K562 (cell line): ENCODE measurements at regions not wholly inside any gene's neighbourhood (a gene's known extent, or its start where the extent isn't known, plus 50 kb on each side); places are given as distances from the start of the nearest gene placed in this dataset.

Experiments
- ATAC-seq: fragments of 200-7000 bp; cut with Tn5 transposase; 3 replicates; pipeline ENCODE4 v1.9.1; 2020; ENCODE audit warnings: moderate library complexity
- BruUV-seq: library from RNA; stranded (reverse); fragments of 400-500 nt; replicated peaks from 2 replicates; lab custom pipeline; 2021; lab: Mats Ljungman, UMichigan
- CTCF ChIA-PET: fragments of 300-600 bp; formaldehyde crosslinking; extraction: SDS; loops from one replicate; lab custom pipeline; 2021; ENCODE audit warnings: low intra/inter-chr PET ratio; lab: Yijun Ruan, JAX
- POLR2A ChIA-PET: fragments of 300-600, 350-650 bp; sonication (Branson Sonifier 250); formaldehyde crosslinking; extraction: SDS; loops from one replicate; lab custom pipeline; 2021; ENCODE audit warnings: antibody characterized with exemption, inconsistent platforms; lab: Yijun Ruan, JAX
- DNase-seq, 4 experiments: peaks; one replicate each; pipeline versions ENCODE4 v3.0.0 to v3.0.0-alpha.2; 2011 to 2018; ENCODE audit warnings: low spot score in 3 of 4, mixed read lengths in 3 of 4; ENCODE audit errors: extremely low read depth in 1 of 4
- FAIRE-seq: peaks from 2 replicates; lab custom pipeline; 2011; peaks lifted over from hg19 to GRCh38; lab: Jason Lieb, UNC
- H2AFZ ChIP-seq: 2 replicates; pipeline ENCODE4 v1.6.0; 2011; ENCODE audit warnings: low read depth, low read length, control low read depth, inconsistent platforms
- H3K27ac ChIP-seq: fragments of 200-600 bp; 3 replicates; pipeline ENCODE4 v1.8.0; 2011; ENCODE audit warnings: low read depth, mild to moderate bottlenecking, control low read depth, inconsistent platforms, low read length, moderate library complexity, mixed read lengths; ENCODE audit errors: extremely low read depth
- H3K27me3 ChIP-seq, 2 experiments: fragments of 300-600 bp in 1 of 2; 2 replicates in 1 of 2; 3 replicates in 1 of 2; pipeline versions ENCODE4 v1.6.0 to v1.8.0; 2011; ENCODE audit warnings: inconsistent platforms in 2 of 2, low read length in 2 of 2, mild to moderate bottlenecking in 1 of 2, mixed read lengths in 1 of 2, moderate library complexity in 1 of 2; ENCODE audit not compliant: control insufficient read depth in 2 of 2, insufficient read depth in 2 of 2
- H3K36me3 ChIP-seq: fragments of 300-600 bp; 3 replicates; pipeline ENCODE4 v1.8.0; 2011; ENCODE audit warnings: mild to moderate bottlenecking, low read length, inconsistent platforms; ENCODE audit not compliant: control insufficient read depth, insufficient read depth
- H3K4me1 ChIP-seq, 2 experiments: fragments of 200-600 bp in 1 of 2; replicated peaks in 1 of 2; 2 replicates in 1 of 2; 3 replicates in 1 of 2; pipeline versions ENCODE4 v1.5.1 to v1.8.0; 2011; ENCODE audit warnings: inconsistent platforms in 2 of 2, low read length in 2 of 2, mild to moderate bottlenecking in 1 of 2, mixed read lengths in 1 of 2, moderate library complexity in 1 of 2; ENCODE audit not compliant: control insufficient read depth in 2 of 2, insufficient read depth in 2 of 2
- H3K4me2 ChIP-seq: 2 replicates; pipeline ENCODE4 v1.6.1; 2011; ENCODE audit warnings: low read length, control low read depth, inconsistent platforms, mixed read lengths; ENCODE audit not compliant: insufficient read depth
- H3K4me3 ChIP-seq: fragments of 200-600 bp; sonication (generic), shearing (Covaris generic); 2 replicates; pipeline ENCODE4 v1.5.1; 2016; ENCODE audit warnings: control low read depth, inconsistent platforms
- H3K79me2 ChIP-seq: fragments of 200-600 bp; 3 replicates; pipeline ENCODE4 v1.8.0; 2011; ENCODE audit warnings: low read length, inconsistent platforms; ENCODE audit not compliant: control insufficient read depth, insufficient read depth
- H3K9ac ChIP-seq, 2 experiments: 2 replicates each; pipeline versions ENCODE4 v1.6.0 to v1.6.1; 2011; ENCODE audit warnings: low read depth in 2 of 2, low read length in 2 of 2, control low read depth in 1 of 2, inconsistent platforms in 1 of 2, mild to moderate bottlenecking in 1 of 2, mixed read lengths in 1 of 2; ENCODE audit not compliant: insufficient read depth in 1 of 2
- H3K9me1 ChIP-seq: one replicate; pipeline ENCODE4 v1.6.0; 2011; ENCODE audit warnings: inconsistent platforms, mild to moderate bottlenecking, low read length, moderate library complexity; ENCODE audit not compliant: control insufficient read depth, insufficient read depth
- H3K9me3 ChIP-seq: replicated peaks from 2 replicates; pipeline ENCODE4 v1.5.1; 2011; ENCODE audit warnings: low read depth, low read length, inconsistent platforms; ENCODE audit not compliant: control insufficient read depth, insufficient read depth
- H4K20me1 ChIP-seq: replicated peaks from 2 replicates; pipeline ENCODE4 v1.6.1; 2011; ENCODE audit warnings: low read length, inconsistent platforms, mixed read lengths; ENCODE audit not compliant: control insufficient read depth, insufficient read depth
- C11orf30 ChIP-seq: fragments of 450-650 bp; IDR thresholded peaks from 2 replicates; pipeline ENCODE4 v1.6.1; 2016; ENCODE audit warnings: low read depth, mild to moderate bottlenecking
- KAT2B ChIP-seq: IDR thresholded peaks from one replicate; pipeline ENCODE4 v1.6.1; 2012; ENCODE audit warnings: low read depth, mild to moderate bottlenecking, control low read depth, inconsistent platforms, low read length, moderate library complexity
- KAT7 ChIP-seq: sonication (generic); formaldehyde crosslinking; IDR thresholded peaks from 2 replicates; pipeline ENCODE4 v1.8.0; 2022; ENCODE audit warnings: missing genetic modification reagents, mild to moderate bottlenecking, borderline replicate concordance
- MAFF ChIP-seq: IDR thresholded peaks from 2 replicates; pipeline ENCODE4 v1.6.1; 2012; ENCODE audit warnings: low read length, improper control_type of control experiment
- NRF1 ChIP-seq, 2 experiments: fragments of 450-650 bp; IDR thresholded peaks in 1 of 2; conservative IDR thresholded peaks in 1 of 2; 2 replicates each; pipeline ENCODE4 v1.6.1; 2014; ENCODE audit warnings: mild to moderate bottlenecking in 2 of 2
- POU5F1 ChIP-seq: fragments of 150-350 bp; IDR thresholded peaks from 2 replicates; pipeline ENCODE4 v1.6.1; 2014; ENCODE audit warnings: borderline replicate concordance, low read length, low read depth, mild to moderate bottlenecking; ENCODE audit not compliant: partially characterized antibody
- THRAP3 ChIP-seq: fragments of 450-650 bp; IDR thresholded peaks from 2 replicates; pipeline ENCODE4 v1.6.1; 2016; ENCODE audit warnings: mild to moderate bottlenecking, inconsistent platforms, borderline replicate concordance
- ZKSCAN1 ChIP-seq: fragments of 150-350 bp; IDR thresholded peaks from 2 replicates; pipeline ENCODE4 v1.6.1; 2016; ENCODE audit warnings: low read depth, low read length
- WGBS: fragments of 100-300 bp; shearing (Covaris generic); methylation state at CpG from one replicate; pipeline ENCODE4 v1.1.6; 2016; ENCODE audit warnings: low coverage, mixed read lengths; ENCODE audit not compliant: insufficient coverage; ENCODE audit errors: missing lambda C conversion rate; 5-methylcytosine and 5-hydroxymethylcytosine counted together
- in situ Hi-C: fragments of 300-500 bp; cut with MboI; formaldehyde crosslinking; loops from 4 replicates; pipeline ENCODE4 v1.15.0; 2018; ENCODE audit warnings: inconsistent platforms, mixed read lengths
- intact Hi-C: fragments of 100-400 bp; cut with micrococcal nuclease; formaldehyde crosslinking; loops from 2 replicates; pipeline ENCODE4 v1.14.2; 2022
- TF ChIP-seq, protein P1 (sequence below): fragments of 450-650 bp; IDR thresholded peaks from 2 replicates; pipeline ENCODE4 v1.6.1; 2016; ENCODE audit warnings: mild to moderate bottlenecking
- TF ChIP-seq, protein P2 (sequence below): IDR thresholded peaks from 3 replicates; pipeline ENCODE4 v1.6.1; 2011; ENCODE audit warnings: borderline replicate concordance, mild to moderate bottlenecking, moderate library complexity; ENCODE audit not compliant: insufficient read length; ENCODE audit errors: extremely low read depth

DNA sequence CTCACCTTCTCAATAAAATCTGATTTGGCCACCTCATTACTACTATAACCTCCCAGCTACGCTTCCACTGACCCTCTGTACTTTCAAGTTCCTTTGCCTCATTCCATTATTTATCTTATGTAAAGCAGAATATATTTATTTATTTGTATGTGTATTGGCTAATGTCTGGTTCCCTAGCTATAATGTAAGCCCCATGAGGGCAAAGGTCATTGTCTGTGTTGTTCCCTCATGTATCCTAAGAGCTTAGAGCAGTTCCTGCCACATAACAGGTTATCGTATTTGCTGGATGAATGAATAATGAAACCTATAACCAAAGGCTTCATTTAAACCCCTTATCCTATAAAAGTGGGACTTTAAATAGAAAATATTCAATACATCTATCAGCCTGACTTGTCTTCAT lies 77.9 kb upstream of the DPT start:
- no peaks in the 10 kb centered on the region for H3K9me1 ChIP-seq
- ATAC-seq (no peak), DNase-seq (no peak), FAIRE-seq (no peak)
- TF ChIP-seq KAT2B (no peak), KAT7 (CRISPR knock-in tag) (no peak), C11orf30 (no peak), ZKSCAN1 (no peak), POU5F1 (no peak), MAFF (no peak), THRAP3 (no peak), NRF1 (conservative IDR thresholded peaks at IDR 0.05 in 1 of 2, IDR thresholded peaks at IDR 0.05 in 1 of 2) (no peak)
- TF ChIP-seq, protein P1, sequence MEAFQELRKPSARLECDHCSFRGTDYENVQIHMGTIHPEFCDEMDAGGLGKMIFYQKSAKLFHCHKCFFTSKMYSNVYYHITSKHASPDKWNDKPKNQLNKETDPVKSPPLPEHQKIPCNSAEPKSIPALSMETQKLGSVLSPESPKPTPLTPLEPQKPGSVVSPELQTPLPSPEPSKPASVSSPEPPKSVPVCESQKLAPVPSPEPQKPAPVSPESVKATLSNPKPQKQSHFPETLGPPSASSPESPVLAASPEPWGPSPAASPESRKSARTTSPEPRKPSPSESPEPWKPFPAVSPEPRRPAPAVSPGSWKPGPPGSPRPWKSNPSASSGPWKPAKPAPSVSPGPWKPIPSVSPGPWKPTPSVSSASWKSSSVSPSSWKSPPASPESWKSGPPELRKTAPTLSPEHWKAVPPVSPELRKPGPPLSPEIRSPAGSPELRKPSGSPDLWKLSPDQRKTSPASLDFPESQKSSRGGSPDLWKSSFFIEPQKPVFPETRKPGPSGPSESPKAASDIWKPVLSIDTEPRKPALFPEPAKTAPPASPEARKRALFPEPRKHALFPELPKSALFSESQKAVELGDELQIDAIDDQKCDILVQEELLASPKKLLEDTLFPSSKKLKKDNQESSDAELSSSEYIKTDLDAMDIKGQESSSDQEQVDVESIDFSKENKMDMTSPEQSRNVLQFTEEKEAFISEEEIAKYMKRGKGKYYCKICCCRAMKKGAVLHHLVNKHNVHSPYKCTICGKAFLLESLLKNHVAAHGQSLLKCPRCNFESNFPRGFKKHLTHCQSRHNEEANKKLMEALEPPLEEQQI: no peak
- TF ChIP-seq, protein P2, sequence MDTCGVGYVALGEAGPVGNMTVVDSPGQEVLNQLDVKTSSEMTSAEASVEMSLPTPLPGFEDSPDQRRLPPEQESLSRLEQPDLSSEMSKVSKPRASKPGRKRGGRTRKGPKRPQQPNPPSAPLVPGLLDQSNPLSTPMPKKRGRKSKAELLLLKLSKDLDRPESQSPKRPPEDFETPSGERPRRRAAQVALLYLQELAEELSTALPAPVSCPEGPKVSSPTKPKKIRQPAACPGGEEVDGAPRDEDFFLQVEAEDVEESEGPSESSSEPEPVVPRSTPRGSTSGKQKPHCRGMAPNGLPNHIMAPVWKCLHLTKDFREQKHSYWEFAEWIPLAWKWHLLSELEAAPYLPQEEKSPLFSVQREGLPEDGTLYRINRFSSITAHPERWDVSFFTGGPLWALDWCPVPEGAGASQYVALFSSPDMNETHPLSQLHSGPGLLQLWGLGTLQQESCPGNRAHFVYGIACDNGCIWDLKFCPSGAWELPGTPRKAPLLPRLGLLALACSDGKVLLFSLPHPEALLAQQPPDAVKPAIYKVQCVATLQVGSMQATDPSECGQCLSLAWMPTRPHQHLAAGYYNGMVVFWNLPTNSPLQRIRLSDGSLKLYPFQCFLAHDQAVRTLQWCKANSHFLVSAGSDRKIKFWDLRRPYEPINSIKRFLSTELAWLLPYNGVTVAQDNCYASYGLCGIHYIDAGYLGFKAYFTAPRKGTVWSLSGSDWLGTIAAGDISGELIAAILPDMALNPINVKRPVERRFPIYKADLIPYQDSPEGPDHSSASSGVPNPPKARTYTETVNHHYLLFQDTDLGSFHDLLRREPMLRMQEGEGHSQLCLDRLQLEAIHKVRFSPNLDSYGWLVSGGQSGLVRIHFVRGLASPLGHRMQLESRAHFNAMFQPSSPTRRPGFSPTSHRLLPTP: no peak
- no peak overlapping the region for H3K4me2 ChIP-seq
- no peak overlapping the region for H3K4me3 ChIP-seq
- no peaks in the 10 kb centered on the region for H3K79me2 ChIP-seq
- no peaks in the 10 kb centered on the region for H3K9me3 ChIP-seq
- H3K4me1 ChIP-seq: no peaks in the 10 kb centered on the region
- no peak overlapping the region for H2AFZ ChIP-seq
- no peaks in the 10 kb centered on the region for H4K20me1 ChIP-seq
- in situ Hi-C loops: no loop called here
- ChIA-PET CTCF (no interaction called here), POLR2A (no interaction called here)
- no peaks in the 10 kb centered on the region for H3K27me3 ChIP-seq
- no peak overlapping the region for H3K27ac ChIP-seq
- H3K9ac ChIP-seq: no peak overlapping the region
- 0% methylated on average over 2 of the region's 2 CpGs for WGBS
- no TSS peak for BruUV-seq
- intact Hi-C loops: no loop called here
- H3K36me3 ChIP-seq: no peaks in the 10 kb centered on the region
